Stimulated activated CD4-positive, alpha-beta T cell treated with anti-CD3 and anti-CD28 coated beads, Interleukin-15, amount 100 ng/mL, for 48 hours (primary cell): ENCODE measurements at regions not wholly inside any gene's neighbourhood (a gene's known extent, or its start where the extent isn't known, plus 50 kb on each side); places are given as distances from the start of the nearest gene placed in this dataset.

Experiments used
- DNase-seq, 2 donors: peaks; one replicate each; pipeline ENCODE4 v3.0.0-alpha.2; 2020; ENCODE audit warnings: low read depth in 2 of 2

DNA sequence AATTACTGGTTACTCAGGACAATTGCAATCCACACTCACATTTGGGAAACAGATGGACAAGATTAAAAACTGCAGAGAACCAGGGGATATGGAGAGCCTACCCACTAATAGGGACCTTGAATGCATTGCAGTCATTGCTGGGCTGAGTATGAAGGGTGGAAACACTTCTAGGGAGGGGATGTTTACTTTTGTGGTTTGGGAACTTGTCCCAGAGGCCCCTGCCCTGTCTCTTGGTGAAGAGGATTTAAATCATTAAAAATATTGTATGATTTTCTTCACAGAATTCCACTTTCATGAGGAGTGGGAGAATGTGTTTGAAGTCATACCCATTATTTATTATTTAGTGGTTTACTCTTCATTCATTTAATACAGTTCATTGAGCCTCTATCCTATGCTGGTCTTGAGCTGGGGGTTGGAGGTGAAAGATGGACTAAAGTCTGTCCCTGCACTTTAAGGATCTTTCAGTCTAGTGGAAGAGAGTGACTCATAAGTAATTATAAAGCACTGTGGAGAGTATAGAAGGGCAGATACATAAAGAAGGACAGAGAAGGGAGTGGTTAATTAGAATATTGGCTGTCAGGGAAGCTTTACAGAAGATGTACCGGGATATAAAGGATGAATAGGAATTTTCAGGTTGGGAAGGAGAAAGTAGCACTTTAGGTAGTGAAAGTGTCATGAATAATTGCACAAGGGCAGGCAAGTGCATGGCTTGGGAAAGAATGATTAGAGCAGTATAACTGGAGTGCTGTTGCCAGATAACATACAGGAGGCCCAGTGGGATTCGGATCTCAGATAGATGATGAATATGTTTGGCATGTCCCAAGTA lies 313.4 kb downstream of the LPIN1 start:
- DNase-seq, result no peak

GRCh38 chr2:12060886-12061285 lies 314.5 kb downstream of the LPIN1 start:
- DNase-seq, result no peak

GRCh38 chr2:12061286-12062052 lies 315.0 kb downstream of the LPIN1 start:
- no peak for DNase-seq

DNA sequence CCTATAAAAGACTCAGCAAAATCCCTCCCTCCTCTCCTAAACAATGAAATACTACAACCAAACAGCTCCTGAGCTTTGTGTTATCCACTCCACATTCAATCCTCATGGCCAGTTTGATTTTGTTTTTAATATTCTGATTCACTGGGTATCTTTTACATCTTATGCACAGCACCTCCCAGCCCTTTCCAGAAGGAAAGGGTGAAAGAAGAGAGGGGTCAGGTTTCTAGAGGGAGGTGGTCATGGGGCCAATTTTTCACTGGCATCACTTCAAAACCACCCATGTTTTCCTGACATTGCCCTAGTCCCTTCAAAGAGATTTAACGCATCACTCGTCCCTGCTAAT lies 315.6 kb downstream of the LPIN1 start:
- no peak for DNase-seq

DNA sequence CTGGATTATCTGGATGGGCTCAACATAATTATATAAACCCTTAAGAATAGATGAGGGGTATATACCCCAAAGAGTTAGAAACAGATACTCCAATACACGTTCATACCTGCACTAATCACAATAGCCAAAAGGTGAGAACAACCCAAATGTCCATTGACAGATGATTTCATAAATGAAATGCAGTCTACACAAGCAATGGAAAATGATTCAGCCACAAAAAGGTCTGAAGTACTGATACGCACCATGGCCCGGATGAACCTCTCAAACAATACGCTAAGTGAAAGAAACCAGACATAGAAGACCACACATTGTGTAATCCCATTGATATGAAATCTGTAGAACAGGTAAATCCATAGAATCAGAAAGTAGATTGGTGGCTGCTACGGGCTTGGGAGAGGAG lies 316.8 kb downstream of the LPIN1 start:
- DNase-seq, result no peak

GRCh38 chr2:12064153-12064552 lies 317.7 kb downstream of the LPIN1 start:
- DNase-seq, result no peak

DNA sequence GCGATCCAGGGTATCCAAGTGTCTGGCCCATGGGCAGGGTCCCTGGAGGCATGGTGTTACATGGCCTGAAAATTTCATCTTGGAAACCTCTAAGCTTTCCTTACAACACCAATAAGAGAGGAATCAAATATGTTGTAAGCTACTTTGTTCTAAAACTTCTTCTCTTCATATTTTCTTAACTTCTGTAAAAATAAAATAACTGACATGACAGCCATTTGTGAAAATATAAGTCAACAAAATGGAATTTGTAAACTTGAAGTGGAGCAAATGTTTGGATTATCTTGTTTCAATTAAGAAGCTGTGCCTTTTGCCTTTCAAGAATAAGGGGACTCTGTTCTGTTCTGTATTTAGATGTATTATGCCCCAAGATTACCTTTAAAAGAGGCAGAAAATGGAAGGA lies 319.7 kb downstream of the LPIN1 start:
- no peak for DNase-seq

DNA sequence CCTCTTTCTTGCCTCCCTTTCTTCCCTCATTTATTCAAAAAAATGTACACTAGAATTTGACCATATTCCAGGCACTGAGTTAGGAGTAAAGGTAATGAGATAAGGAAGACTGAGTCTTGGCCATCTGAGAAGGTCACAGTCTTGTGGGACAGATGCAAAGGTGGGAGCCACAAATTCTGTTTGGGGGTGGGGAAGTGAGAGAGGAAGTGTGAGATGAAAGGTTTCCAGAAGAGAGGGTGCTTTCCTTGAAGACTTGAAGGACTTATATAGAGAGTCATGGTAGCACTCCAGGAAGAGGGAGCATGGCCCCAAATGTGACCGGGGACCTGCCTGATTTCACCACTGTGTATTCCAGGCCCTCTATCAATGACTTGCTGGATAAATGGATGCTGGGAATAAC lies 320.6 kb downstream of the LPIN1 start:
- no peak for DNase-seq

DNA sequence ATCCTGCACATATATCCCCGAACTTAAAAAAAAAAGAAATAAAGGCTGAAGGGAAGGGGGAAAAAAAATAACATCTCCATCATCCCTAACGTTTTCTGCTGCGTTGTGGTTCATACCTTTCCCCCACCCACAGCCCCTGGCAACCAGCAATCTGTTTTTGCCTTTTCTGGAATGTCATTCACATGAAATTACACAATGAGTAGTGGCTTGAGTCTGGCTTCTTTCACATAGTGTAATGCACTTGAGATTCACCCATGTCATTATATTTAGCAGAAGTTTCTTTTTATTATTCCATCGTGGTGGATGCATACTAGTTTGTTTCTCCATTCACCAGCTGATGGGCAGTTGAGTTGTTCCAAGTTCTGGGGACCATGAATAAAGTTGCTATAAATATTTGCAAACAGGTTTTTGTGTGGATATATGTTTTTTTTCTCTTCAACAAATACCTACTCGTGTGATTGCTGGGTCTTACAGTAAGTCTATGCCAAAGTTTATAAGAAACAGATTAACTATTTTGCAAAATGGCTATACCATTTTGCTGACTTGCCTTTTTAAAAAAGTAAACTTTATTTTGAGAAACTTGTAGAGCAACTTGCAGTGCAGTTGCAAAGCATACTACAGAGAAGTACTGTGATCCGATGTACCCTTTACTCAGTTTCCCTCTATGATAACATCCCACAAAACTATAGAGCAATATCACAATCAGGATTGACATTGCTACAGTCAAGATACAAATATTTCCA lies 322.5 kb downstream of the LPIN1 start:
- no peak for DNase-seq

DNA sequence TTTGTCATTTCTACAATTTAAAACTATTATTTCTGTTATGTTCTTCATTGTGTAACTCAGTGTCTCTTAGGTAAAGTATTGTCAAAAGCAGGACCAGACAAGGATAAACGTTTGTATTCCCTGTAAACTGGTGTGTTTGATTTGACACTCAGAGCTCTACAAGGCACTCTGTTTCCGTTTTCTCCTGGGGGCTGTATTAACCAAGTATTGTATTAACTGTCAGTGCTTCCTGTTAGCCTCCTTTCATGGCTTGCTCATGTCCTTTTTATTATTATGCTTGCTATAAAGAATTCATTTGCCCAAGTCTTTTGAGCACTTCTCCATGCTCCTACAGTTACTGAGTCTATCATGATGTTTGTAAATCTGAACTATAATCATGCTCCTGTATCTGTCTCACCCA lies 323.7 kb downstream of the LPIN1 start:
- DNase-seq, result no peak

GRCh38 chr2:12070581-12070980 lies 324.1 kb downstream of the LPIN1 start:
- no peak for DNase-seq

DNA sequence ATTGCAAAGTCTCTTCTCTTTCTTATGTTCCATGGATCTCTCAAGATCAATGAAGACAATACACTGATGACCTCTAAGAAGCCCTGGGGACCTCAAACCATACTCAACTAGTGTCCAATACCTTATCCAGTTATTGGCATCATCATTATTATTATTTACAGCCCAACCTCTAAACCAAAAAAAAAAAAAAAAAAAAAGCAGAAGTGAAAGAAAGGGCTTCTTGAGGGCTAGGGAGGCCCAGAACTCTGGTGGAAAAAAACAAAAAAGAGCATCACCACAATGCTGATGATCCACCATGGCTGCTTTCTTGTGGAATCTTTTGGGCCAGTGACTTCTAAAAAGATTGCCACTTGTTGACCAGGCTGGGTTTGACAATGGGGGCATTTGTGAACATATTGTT lies 324.9 kb downstream of the LPIN1 start:
- no peak for DNase-seq

- DNase-seq, result no peak
Measured at GRCh38 chr2:12073217-12073852, 326.9 kb downstream of the LPIN1 start.

GRCh38 chr2:12074126-12074844 lies 327.9 kb downstream of the LPIN1 start:
- DNase-seq, result no peak

DNA sequence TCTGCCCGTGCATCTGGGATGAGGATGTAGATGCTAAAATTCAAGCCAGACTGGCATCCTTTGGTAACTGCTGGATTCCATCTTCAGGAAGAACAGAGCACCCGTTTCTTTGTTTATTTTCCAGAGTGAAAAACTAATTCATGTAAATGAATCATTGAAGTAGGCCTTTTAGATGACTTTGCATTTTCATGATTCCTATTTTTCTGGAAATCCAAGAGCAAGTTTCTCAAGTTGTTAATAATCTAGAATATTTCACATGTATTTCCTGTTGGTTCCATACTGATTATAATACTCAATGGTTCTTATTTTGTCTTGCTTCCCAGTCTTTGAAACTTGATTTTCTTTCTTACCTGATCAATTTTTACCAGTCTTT lies 328.4 kb downstream of the LPIN1 start:
- no peak for DNase-seq

GRCh38 chr2:12075603-12076002 lies 329.2 kb downstream of the LPIN1 start:
- DNase-seq, result no peak

DNA sequence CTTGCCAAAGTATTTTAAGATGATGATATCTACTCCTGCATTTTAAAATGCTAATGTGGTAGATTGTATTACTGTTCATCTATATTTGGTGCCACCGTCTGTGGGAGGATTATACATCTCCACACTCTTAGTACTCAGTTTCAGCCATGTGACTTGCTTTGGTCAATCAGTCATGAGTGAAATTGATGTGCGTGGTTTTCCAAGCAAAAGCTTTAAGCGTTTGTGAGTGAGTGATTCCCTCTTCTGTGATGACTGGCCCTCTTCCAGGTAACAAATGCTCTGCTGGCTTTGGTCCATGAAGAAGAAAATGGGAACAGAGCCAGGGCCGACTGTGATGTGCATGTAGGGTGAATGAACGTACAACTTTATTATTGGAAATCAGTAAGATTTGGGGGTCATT lies 330.4 kb downstream of the LPIN1 start:
- DNase-seq, result no peak

- no peak for DNase-seq
Measured at GRCh38 chr2:12080360-12080759, 333.9 kb downstream of the LPIN1 start.

DNA sequence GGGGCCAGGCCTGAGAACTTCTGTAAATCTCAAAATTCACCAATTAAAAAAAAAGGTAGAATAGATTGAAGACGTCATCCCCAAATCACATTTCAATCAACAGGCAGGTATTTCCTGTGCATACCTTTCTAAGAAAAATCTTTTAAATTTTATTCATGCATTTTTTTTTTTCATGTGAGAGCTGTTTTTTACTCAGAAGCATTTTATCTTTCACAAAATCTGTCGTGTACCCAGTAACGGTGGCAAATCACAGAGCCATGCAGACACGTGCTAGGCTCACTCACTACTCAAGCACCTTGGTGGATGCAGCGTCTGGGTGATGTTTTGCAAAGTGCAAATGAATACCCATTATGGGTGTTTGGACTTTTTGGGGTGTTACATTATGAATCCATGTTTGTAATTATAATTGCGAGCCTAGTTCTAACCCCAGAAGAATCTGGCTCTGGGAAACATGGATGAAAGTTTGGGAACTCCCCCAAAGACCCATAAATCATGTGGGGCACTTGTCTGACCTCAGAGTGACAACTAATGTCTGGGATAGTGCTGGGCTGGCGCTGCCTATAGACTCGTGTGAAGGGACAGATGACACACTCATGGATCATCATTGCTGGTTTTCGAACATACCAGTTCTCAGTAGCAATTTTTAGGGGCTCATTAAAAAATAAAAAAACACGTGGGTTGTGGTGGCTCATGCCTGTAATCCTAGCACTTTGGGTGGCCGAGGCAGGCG lies 335.2 kb downstream of the LPIN1 start:
- no peak for DNase-seq

DNA sequence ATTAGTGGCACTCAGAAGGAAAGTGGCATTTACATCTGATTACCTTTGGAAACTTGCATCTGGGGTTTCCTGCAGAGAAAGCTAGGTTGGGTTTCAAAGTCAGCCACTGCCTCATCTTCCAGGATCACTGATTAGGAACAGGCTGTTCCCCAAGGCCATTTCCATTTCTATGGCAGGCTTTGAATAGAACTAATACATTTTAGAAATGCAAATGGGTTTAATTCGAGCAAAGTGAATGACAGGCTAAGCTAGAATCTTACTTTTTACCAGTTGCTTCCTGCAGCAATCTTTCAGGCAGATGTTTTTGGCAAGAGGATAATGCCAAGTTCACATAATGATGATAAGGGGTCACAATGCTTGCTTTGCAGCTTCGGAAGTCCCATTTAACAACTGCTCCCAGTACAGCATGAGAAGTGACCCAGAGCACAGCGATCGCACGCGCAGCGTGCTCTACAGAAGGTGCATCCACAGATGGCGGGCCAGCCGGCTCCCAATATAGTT lies 336.7 kb downstream of the LPIN1 start:
- no peak for DNase-seq
